B cell (primary cell): ENCODE measurements at regions not wholly inside any gene's neighbourhood (a gene's known extent, or its start where the extent isn't known, plus 50 kb on each side); places are given as distances from the start of the nearest gene placed in this dataset.

Source experiments
- EZH2 ChIP-seq: IDR thresholded peaks from 2 replicates; pipeline ENCODE4 v1.6.1; 2012; ENCODE audit warnings: borderline replicate concordance, low read depth, mild to moderate bottlenecking, moderate library complexity, low read length; ENCODE audit not compliant: insufficient read depth, poor library complexity, severe bottlenecking
- TF ChIP-seq, protein P1 (sequence below): fragments of 200-600 bp; IDR thresholded peaks from one replicate; pipeline ENCODE4 v1.8.0; 2022; ENCODE audit warnings: antibody characterized with exemption, mild to moderate bottlenecking

DNA sequence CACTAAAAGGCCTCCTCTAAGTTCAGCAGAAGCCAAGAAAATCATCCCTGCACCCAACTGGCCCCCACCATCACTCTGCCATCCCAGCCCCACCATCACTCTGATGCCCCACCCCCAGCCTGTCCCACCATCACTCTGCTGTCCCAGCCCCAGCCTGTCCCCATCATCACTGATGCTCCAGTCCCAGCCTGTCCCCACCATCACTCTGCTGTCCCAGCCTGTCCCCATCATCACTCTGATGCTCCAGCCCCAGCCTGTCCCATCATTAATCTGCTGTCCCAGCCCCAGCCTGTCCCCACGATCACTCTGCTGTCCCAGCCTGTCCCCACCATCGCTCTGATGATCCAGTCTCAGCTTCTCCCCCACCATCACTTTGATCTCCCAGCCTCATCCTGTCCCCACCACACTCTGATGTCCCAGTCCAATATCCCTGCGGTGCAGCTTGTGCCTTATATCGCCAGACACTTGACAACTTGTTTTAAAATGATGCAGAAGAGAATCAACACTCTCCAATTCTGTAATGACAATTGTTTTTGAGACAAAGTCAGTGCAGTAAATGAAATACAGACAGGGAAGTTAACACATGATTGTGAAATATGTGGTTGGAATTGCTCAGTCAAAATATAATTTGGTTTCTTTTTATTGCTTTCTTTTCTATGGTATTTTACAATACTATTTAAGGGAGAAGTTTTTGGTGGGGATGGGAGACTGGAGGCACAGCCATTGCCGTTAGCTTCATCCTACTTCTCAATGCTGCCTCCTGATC is 100.8 kb downstream of the TNFAIP3 start:
- TF ChIP-seq, protein P1, sequence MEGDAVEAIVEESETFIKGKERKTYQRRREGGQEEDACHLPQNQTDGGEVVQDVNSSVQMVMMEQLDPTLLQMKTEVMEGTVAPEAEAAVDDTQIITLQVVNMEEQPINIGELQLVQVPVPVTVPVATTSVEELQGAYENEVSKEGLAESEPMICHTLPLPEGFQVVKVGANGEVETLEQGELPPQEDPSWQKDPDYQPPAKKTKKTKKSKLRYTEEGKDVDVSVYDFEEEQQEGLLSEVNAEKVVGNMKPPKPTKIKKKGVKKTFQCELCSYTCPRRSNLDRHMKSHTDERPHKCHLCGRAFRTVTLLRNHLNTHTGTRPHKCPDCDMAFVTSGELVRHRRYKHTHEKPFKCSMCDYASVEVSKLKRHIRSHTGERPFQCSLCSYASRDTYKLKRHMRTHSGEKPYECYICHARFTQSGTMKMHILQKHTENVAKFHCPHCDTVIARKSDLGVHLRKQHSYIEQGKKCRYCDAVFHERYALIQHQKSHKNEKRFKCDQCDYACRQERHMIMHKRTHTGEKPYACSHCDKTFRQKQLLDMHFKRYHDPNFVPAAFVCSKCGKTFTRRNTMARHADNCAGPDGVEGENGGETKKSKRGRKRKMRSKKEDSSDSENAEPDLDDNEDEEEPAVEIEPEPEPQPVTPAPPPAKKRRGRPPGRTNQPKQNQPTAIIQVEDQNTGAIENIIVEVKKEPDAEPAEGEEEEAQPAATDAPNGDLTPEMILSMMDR: no peak
- TF ChIP-seq EZH2: no peak
